ENCODE measurements at regions not wholly inside any gene's neighbourhood (a gene's known extent, or its start where the extent isn't known, plus 50 kb on each side); places are given as distances from the start of the nearest gene placed in this dataset.
"Not testable (repeated sequence)": the region's sequence is repeated elsewhere in the genome, so short reads cannot be mapped to it uniquely, and the experiment has no call there.

DNA sequence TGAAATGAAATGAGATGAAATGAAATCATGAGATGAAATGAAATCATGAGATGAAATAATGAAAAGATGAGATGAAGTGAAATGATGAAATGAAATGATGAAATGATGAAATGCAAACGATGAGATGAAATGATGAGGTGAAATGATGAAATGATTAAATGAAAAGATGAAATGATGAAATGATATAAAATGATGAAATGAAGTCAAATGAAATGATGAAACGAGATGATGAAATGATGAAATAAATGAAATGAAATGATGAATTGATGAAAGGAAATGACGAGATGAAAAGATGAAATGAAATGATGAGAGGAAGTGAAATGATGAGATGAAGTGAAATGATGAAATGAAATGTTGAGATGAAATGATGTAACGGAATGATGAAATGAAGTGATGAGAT lies 595.6 kb downstream of the TP53TG3F start:
- Histone ChIP-seq H3K4me2 (no peak overlapping the region), H4K20me1 (ENCODE audit: insufficient read depth) (no peaks in the 10 kb centered on the region), H3K4me3 (no peak overlapping the region), H3K27me3 (ENCODE audit: insufficient read depth, low read depth) (no peaks in the 10 kb centered on the region), H2AFZ (no peak overlapping the region), H3K27ac (no peak overlapping the region), H3K4me1 (replicated peaks; ENCODE audit: insufficient read depth) (no peaks in the 10 kb centered on the region), H3F3A (ENCODE audit: insufficient read depth, low read depth) (no peaks in the 10 kb centered on the region), H3K36me3 (ENCODE audit: low read depth) (no peaks in the 10 kb centered on the region), H3K9me2 (ENCODE audit: insufficient read depth) (0 out of 2 replicates have a peak, but pooled peaks cover 2% of the 10 kb centered on the region), H3K9me3 (ENCODE audit: insufficient read depth, low read depth) (no peaks in the 10 kb centered on the region), H3K79me2 (ENCODE audit: low read depth) (no peaks in the 10 kb centered on the region)
- BruUV-seq (replicated peaks) = no TSS peak
- intact Hi-C loops (cut with micrococcal nuclease; ENCODE audit: unreplicated experiment) = no loop called here
- DNase-seq = no peak
- CTCF ChIA-PET = no interaction called here
- POLR2A ChIA-PET (ENCODE audit: unreplicated experiment) = no interaction called here
- TF ChIP-seq EZH2 (IDR thresholded peaks at IDR 0.05; ENCODE audit: low read depth) = no peak
- TF ChIP-seq, protein P1, sequence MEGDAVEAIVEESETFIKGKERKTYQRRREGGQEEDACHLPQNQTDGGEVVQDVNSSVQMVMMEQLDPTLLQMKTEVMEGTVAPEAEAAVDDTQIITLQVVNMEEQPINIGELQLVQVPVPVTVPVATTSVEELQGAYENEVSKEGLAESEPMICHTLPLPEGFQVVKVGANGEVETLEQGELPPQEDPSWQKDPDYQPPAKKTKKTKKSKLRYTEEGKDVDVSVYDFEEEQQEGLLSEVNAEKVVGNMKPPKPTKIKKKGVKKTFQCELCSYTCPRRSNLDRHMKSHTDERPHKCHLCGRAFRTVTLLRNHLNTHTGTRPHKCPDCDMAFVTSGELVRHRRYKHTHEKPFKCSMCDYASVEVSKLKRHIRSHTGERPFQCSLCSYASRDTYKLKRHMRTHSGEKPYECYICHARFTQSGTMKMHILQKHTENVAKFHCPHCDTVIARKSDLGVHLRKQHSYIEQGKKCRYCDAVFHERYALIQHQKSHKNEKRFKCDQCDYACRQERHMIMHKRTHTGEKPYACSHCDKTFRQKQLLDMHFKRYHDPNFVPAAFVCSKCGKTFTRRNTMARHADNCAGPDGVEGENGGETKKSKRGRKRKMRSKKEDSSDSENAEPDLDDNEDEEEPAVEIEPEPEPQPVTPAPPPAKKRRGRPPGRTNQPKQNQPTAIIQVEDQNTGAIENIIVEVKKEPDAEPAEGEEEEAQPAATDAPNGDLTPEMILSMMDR (conservative IDR thresholded peaks at IDR 0.05) = no peak

DNA sequence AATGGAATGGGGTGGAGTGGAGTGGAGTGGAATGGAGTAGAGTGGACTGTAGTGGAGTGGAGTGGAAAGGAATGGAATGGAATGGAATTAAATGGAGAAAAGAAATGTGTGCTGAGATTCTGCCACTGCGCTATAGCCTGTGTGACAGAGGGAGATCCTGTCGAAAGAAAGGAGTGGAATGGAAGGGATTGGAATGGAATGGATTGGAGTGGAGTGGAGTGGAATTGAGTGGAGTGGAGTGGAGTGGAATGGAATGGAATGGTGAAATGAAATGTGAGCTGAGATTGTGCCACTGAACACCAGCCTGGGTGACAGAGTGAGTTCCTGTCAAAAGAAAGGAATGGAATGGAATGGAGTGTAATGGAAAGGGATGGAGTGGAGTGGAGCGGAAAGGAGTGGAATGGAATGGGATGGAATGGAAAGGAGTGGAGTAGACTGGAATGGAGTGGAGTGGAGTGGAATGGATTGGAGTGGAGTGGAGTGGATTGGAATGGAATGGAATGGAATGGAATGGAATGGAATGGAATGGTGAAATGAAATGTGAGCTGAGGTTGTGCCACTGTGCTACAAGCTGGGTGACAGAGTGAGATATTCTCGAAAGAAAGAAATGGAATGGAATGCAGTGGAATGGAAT lies 603.3 kb downstream of the TP53TG3F start:
- H3K79me2 ChIP-seq (ENCODE audit: low read depth); POLR2A ChIA-PET (ENCODE audit: unreplicated experiment); H3K27ac ChIP-seq; H3K4me2 ChIP-seq; H3K9me2 ChIP-seq (ENCODE audit: insufficient read depth); intact Hi-C loops (cut with micrococcal nuclease; ENCODE audit: unreplicated experiment); DNase-seq; H3K27me3 ChIP-seq (ENCODE audit: insufficient read depth, low read depth); H2AFZ ChIP-seq; BruUV-seq (replicated peaks); H3K4me1 ChIP-seq (replicated peaks; ENCODE audit: insufficient read depth); CTCF ChIA-PET; H3K36me3 ChIP-seq (ENCODE audit: low read depth); H3F3A ChIP-seq (ENCODE audit: insufficient read depth, low read depth); H4K20me1 ChIP-seq (ENCODE audit: insufficient read depth); H3K4me3 ChIP-seq: not testable (repeated sequence)
- H3K9me3 ChIP-seq (ENCODE audit: insufficient read depth, low read depth) = peaks cover 17% of the 10 kb centered on the region

GRCh38 chr16:34063498-34064157 lies 604.2 kb downstream of the TP53TG3F start:
- H3K4me1 ChIP-seq (replicated peaks; ENCODE audit: insufficient read depth); H3K79me2 ChIP-seq (ENCODE audit: low read depth); H3K4me3 ChIP-seq; H3K36me3 ChIP-seq (ENCODE audit: low read depth); H2AFZ ChIP-seq; H4K20me1 ChIP-seq (ENCODE audit: insufficient read depth); intact Hi-C loops (cut with micrococcal nuclease; ENCODE audit: unreplicated experiment); CTCF ChIA-PET; DNase-seq; POLR2A ChIA-PET (ENCODE audit: unreplicated experiment); BruUV-seq (replicated peaks); H3K27ac ChIP-seq; H3K9me2 ChIP-seq (ENCODE audit: insufficient read depth); H3F3A ChIP-seq (ENCODE audit: insufficient read depth, low read depth); H3K27me3 ChIP-seq (ENCODE audit: insufficient read depth, low read depth); H3K4me2 ChIP-seq: not testable (repeated sequence)
- H3K9me3 ChIP-seq (ENCODE audit: insufficient read depth, low read depth) = peaks cover 17% of the 10 kb centered on the region

- POLR2A ChIA-PET (ENCODE audit: unreplicated experiment); H3K27me3 ChIP-seq (ENCODE audit: insufficient read depth, low read depth); H3K27ac ChIP-seq; H4K20me1 ChIP-seq (ENCODE audit: insufficient read depth); intact Hi-C loops (cut with micrococcal nuclease; ENCODE audit: unreplicated experiment); H3K4me3 ChIP-seq; CTCF ChIA-PET; BruUV-seq (replicated peaks); H3K9me2 ChIP-seq (ENCODE audit: insufficient read depth); DNase-seq; H3K4me2 ChIP-seq; H3K79me2 ChIP-seq (ENCODE audit: low read depth); H3K4me1 ChIP-seq (replicated peaks; ENCODE audit: insufficient read depth); H2AFZ ChIP-seq; H3F3A ChIP-seq (ENCODE audit: insufficient read depth, low read depth); H3K36me3 ChIP-seq (ENCODE audit: low read depth): not testable (repeated sequence)
- peaks cover 17% of the 10 kb centered on the region for H3K9me3 ChIP-seq (ENCODE audit: insufficient read depth, low read depth)
Measured at GRCh38 chr16:34064602-34065001, 605.2 kb downstream of the TP53TG3F start.

DNA sequence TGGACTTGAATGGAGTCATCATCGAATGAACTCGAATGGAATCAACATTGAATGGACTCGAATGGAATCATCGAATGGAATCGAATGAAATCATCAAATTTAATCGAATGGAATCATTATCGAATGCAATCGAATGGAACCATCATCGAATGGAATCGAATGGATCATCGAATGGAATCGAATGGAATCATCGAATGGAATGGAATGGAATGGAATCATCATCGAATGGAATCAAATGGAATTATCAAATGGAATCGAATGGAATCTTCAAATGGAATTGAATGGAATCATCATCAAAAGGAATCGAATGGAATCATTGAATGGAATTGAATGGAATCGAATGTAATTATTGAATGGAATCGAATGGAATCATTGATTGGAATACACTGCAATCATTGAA lies 610.3 kb downstream of the TP53TG3F start:
- H3K27me3 ChIP-seq (ENCODE audit: insufficient read depth, low read depth); H3K4me1 ChIP-seq (replicated peaks; ENCODE audit: insufficient read depth); H3K27ac ChIP-seq; H3K36me3 ChIP-seq (ENCODE audit: low read depth); CTCF ChIA-PET; DNase-seq; H2AFZ ChIP-seq; H4K20me1 ChIP-seq (ENCODE audit: insufficient read depth); H3F3A ChIP-seq (ENCODE audit: insufficient read depth, low read depth); BruUV-seq (replicated peaks); H3K9me2 ChIP-seq (ENCODE audit: insufficient read depth); H3K4me2 ChIP-seq; intact Hi-C loops (cut with micrococcal nuclease; ENCODE audit: unreplicated experiment); H3K79me2 ChIP-seq (ENCODE audit: low read depth); POLR2A ChIA-PET (ENCODE audit: unreplicated experiment); H3K4me3 ChIP-seq: not testable (repeated sequence)
- H3K9me3 ChIP-seq (ENCODE audit: insufficient read depth, low read depth) = peaks cover 21% of the 10 kb centered on the region
